Parathyroid adenoma (tissue), 2 donors: ENCODE measurements at regions not wholly inside any gene's neighbourhood (a gene's known extent, or its start where the extent isn't known, plus 50 kb on each side); places are given as distances from the start of the nearest gene placed in this dataset.

Source experiments
- H2AFZ ChIP-seq: fragments of 300-600 bp; sonication (generic); one replicate; pipeline ENCODE4 v1.7.0; 2017; ENCODE audit warnings: antibody characterized with exemption, mild to moderate bottlenecking
- H3K27ac ChIP-seq: fragments of 300-600 bp; sonication (generic); one replicate; pipeline ENCODE4 v1.7.0; 2017
- H3K27me3 ChIP-seq: fragments of 300-600 bp; sonication (generic); one replicate; pipeline ENCODE4 v1.7.0; 2017; ENCODE audit warnings: low read length; ENCODE audit not compliant: control insufficient read depth, insufficient read depth
- H3K36me3 ChIP-seq: fragments of 300-600 bp; sonication (generic); one replicate; pipeline ENCODE4 v1.7.0; 2017; ENCODE audit warnings: low read length; ENCODE audit not compliant: control insufficient read depth, insufficient read depth
- H3K4me1 ChIP-seq: fragments of 300-600 bp; sonication (generic); one replicate; pipeline ENCODE4 v1.7.0; 2017; ENCODE audit warnings: control low read depth
- H3K4me2 ChIP-seq: fragments of 300-600 bp; sonication (generic); one replicate; pipeline ENCODE4 v1.7.0; 2017; ENCODE audit warnings: low read length
- H3K4me3 ChIP-seq: fragments of 300-600 bp; sonication (generic); one replicate; pipeline ENCODE4 v1.7.0; 2017; ENCODE audit warnings: low read depth, low read length
- H3K79me2 ChIP-seq: fragments of 300-600 bp; sonication (generic); one replicate; pipeline ENCODE4 v1.7.0; 2017; ENCODE audit warnings: control low read depth
- H3K9ac ChIP-seq: fragments of 300-600 bp; sonication (generic); one replicate; pipeline ENCODE4 v1.7.0; 2017; ENCODE audit warnings: mild to moderate bottlenecking
- H3K9me3 ChIP-seq: fragments of 300-600 bp; sonication (generic); one replicate; pipeline ENCODE4 v1.7.0; 2017; ENCODE audit warnings: low read length; ENCODE audit not compliant: control insufficient read depth
- TF ChIP-seq, protein P1 (sequence below): fragments of 300-600 bp; sonication (generic); IDR thresholded peaks from one replicate; pipeline ENCODE4 v1.7.0; 2017; ENCODE audit warnings: antibody characterized with exemption, mild to moderate bottlenecking
- donor health status: primary hyperparathyroidism.

DNA sequence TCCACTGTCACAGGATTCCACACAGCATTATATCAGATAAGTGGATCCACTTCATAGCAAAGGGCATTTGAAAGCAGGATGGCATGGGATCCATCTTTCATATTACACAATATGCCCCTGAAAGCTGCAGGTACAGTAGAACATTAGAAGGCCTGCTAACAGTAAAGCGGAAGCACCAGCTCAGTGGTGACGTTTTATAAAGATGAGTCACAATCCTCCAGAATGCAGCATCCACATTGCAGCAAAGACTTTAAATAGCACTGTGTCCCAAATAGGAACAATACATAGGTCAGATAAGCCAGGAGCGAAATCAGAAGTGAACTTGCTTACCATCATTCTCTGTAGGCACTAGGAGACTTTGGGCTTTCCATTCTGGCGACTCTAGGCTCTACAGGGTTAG lies 609.5 kb upstream of the FAT1 start:
- Histone ChIP-seq H3K4me1 (no peaks in the 10 kb centered on the region), H3K4me2 (no peak overlapping the region), H3K27me3 (no peaks in the 10 kb centered on the region), H3K27ac (no peak overlapping the region), H3K4me3 (no peak overlapping the region), H3K9me3 (no peaks in the 10 kb centered on the region), H3K9ac (no peak overlapping the region), H2AFZ (no peak overlapping the region), H3K79me2 (no peaks in the 10 kb centered on the region), H3K36me3 (no peaks in the 10 kb centered on the region)
- TF ChIP-seq, protein P1, sequence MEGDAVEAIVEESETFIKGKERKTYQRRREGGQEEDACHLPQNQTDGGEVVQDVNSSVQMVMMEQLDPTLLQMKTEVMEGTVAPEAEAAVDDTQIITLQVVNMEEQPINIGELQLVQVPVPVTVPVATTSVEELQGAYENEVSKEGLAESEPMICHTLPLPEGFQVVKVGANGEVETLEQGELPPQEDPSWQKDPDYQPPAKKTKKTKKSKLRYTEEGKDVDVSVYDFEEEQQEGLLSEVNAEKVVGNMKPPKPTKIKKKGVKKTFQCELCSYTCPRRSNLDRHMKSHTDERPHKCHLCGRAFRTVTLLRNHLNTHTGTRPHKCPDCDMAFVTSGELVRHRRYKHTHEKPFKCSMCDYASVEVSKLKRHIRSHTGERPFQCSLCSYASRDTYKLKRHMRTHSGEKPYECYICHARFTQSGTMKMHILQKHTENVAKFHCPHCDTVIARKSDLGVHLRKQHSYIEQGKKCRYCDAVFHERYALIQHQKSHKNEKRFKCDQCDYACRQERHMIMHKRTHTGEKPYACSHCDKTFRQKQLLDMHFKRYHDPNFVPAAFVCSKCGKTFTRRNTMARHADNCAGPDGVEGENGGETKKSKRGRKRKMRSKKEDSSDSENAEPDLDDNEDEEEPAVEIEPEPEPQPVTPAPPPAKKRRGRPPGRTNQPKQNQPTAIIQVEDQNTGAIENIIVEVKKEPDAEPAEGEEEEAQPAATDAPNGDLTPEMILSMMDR = no peak

DNA sequence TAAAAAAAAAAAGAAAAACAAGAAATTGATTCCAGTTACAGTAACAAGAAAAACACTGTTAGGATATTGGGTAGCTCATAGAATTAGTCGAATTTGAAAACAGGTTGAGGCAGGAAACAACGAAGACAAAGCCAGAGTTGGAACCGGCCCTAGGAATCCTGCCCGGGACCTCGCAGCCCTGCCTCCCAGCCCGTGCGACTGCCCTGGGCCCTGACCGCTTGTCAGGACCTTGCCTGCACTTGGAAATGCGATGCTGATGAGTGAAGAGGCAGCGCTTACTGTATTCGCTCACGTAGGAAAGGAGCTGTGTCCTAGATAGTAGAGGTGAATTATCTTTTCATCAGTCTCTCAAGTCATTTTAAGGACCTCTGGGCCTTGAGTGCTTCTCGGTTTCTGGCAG lies 611.7 kb upstream of the FAT1 start:
- no peak overlapping the region for H3K27ac ChIP-seq
- no peak overlapping the region for H2AFZ ChIP-seq
- H3K27me3 ChIP-seq = no peaks in the 10 kb centered on the region
- no peaks in the 10 kb centered on the region for H3K36me3 ChIP-seq
- no peak overlapping the region for H3K4me3 ChIP-seq
- TF ChIP-seq, protein P1 = no peak
- H3K9me3 ChIP-seq = no peaks in the 10 kb centered on the region
- no peaks in the 10 kb centered on the region for H3K4me1 ChIP-seq
- no peak overlapping the region for H3K9ac ChIP-seq
- no peak overlapping the region for H3K4me2 ChIP-seq
- no peaks in the 10 kb centered on the region for H3K79me2 ChIP-seq

DNA sequence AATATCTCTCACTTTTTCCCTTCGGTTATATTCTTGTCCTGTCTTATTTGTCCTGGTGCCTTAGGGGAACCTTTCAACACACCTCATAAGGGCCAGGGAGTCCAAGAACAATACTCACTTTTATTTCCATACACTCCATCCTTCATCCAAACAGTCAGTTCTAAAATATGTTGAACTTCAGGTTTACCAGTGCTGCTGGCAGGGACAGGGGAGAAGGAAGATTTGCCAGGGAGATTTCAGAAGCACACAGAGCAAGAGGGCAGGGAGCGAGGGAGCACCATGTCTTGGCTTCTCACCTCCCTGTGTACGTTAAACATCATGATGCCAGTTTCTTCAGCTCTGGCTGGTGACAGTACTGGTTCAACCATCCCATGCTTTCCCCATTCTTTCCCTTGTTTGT lies 631.1 kb upstream of the FAT1 start:
- Histone ChIP-seq H3K36me3 (no peaks in the 10 kb centered on the region), H3K4me2 (no peak overlapping the region), H2AFZ (no peak overlapping the region), H3K9ac (no peak overlapping the region), H3K9me3 (no peaks in the 10 kb centered on the region), H3K4me1 (no peaks in the 10 kb centered on the region), H3K79me2 (no peaks in the 10 kb centered on the region), H3K4me3 (no peak overlapping the region), H3K27ac (no peak overlapping the region), H3K27me3 (no peaks in the 10 kb centered on the region)
- TF ChIP-seq, protein P1 = no peak

DNA sequence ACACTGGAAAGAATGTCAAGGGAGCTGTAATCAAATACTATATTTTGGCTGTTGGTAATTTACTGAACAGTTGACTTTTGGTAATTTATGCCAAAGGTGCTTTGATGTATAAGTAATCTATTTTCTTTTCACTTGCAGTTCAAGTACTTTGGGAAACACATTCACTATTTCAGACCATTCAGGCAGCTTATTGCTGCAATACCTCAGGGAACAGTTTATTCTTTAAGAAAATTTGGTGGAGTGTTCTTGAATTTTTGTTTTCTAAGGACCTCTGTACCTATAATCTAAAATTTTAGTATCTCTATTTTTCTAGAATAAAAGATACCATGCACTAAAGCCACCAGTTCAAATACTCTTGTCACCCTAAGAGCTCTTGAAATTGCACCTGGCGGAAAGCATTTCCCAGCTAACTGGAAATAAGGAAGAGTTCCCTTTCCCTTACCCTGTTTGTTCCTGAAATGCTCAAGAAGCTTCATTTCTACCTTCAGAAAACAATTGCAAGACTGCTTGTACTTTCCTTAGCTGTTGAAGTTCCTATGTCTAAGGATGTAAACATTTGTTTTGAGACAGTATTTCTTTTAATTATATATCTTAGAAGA lies 633.5 kb upstream of the FAT1 start:
- Histone ChIP-seq H3K27ac (no peak overlapping the region), H3K9me3 (no peaks in the 10 kb centered on the region), H3K79me2 (no peaks in the 10 kb centered on the region), H3K4me1 (no peaks in the 10 kb centered on the region), H3K9ac (no peak overlapping the region), H3K36me3 (no peaks in the 10 kb centered on the region), H2AFZ (no peak overlapping the region), H3K4me3 (no peak overlapping the region), H3K4me2 (no peak overlapping the region), H3K27me3 (no peaks in the 10 kb centered on the region)
- TF ChIP-seq, protein P1 = no peak

DNA sequence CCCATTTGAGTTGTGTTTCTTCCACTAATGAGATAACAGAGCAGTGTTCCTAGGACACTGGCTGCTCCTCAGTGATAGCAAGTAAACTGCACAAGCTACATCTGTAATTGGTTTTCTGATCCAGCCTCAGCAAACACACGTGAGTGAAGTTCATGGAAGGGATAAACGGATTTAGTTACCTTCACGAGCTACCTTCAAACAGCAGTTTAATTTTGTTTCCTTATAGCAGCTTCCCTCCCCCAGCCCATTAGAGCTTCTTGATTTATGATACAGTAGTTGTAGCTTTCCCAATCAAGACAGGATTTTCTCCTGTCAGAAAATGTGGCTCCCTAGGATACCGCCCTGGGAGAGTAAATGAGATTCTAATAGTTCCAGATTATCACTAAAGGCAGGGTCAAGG lies 634.2 kb upstream of the FAT1 start:
- Histone ChIP-seq H3K9me3 (no peaks in the 10 kb centered on the region), H3K27me3 (no peaks in the 10 kb centered on the region), H3K4me3 (no peak overlapping the region), H3K9ac (no peak overlapping the region), H2AFZ (no peak overlapping the region), H3K4me2 (no peak overlapping the region), H3K4me1 (no peaks in the 10 kb centered on the region), H3K27ac (no peak overlapping the region), H3K36me3 (no peaks in the 10 kb centered on the region), H3K79me2 (no peaks in the 10 kb centered on the region)
- TF ChIP-seq, protein P1 = no peak
